DMS153 treated with DMSO at 0.1 percent for 48 hours (cell line): ENCODE measurements at regions not wholly inside any gene's neighbourhood (a gene's known extent, or its start where the extent isn't known, plus 50 kb on each side); places are given as distances from the start of the nearest gene placed in this dataset.
A peak's percentile ranks its signal among the peaks of the same experiment; 100 is the strongest.
"Not testable (repeated sequence)": the region's sequence is repeated elsewhere in the genome, so short reads cannot be mapped to it uniquely, and the experiment has no call there.

Source experiments
- DNase-seq: peaks from one replicate; lab custom pipeline; 2025; ENCODE audit not compliant: unreplicated experiment; lab: John Stamatoyannopoulos, UW

DNA sequence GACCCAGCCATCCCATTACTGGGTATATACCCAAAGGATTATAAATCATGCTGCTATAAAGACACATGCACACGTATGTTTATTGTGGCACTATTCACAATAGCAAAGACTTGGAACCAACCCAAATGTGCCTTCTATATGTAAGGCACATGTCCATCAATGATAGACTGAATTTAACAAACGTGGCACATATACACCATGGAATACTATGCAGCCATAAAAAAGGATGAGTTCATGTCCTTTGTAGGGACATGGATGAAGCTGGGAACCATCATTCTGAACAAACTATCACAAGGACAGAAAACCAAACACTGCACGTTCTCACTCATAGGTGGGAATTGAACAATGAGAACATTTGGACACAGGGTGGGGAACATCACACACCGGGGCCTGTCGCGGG is 92.1 kb downstream of the TRIM27 start:
- not testable (repeated sequence) for DNase-seq

DNA sequence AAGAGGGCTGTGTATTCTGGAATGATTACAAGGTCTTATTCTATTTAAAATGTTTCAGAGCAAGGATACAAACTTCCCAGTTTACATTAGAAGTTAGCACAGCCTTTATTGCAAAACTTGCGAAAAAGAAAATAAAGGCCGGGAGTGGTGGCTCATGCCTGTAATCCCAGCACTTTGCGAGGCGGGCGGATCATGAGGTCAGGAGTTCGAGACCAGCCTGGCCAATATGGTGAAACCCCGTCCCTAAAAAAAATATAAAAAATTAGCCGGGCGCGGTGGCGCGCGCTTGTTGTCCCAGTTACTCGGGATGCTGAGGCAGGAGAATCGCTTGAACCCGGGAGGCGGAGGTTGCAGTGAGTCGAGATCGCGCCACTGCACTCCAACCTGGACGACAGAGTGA is 87.1 kb downstream of the TRIM27 start:
- not testable (repeated sequence) for DNase-seq

- DNase-seq = peak; percentile 77
Observed at GRCh38 chr6:28838289-28838633, 85.5 kb downstream of the TRIM27 start.

DNA sequence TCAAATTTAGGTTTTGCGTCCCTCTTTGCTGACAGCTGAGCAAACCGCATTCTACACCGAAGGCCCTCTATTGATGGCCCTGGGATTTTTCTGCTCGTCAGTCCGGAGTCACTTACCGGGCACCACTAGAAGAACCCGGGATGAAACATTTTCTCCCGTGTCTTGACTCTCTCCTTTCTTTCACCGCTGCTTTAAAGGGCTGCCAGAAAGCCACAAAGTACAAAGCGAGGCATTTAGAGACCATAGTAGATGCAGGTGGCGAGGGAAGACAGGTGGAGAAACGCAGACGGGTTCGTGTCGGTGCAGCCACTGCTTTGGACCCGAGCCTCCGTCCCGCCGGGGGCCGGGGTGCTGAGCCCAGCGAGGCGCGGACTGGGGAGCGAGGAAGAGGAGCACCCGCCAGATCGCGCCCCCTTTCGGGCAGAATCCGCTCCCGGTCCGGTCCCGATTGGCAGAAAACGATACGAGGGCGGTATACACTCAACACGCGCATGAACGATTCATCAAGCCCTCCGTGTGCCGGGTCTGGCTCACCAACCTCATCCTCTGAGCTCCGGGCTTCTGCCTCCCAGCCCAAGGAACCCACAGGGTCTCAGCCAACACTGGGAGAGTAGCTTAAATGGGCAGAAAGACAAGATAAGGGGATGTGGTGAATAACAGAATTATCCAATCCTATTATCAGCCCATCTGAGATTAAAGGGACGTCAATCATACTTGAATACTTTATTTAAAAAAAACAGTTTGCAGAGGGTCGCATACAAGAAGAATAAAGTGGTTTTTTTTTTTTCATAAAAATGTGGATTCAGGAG is 84.9 kb downstream of the TRIM27 start:
- DNase-seq = peak; percentile 78

GRCh38 chr6:28839443-28840120 is 84.2 kb downstream of the TRIM27 start:
- no peak for DNase-seq

DNA sequence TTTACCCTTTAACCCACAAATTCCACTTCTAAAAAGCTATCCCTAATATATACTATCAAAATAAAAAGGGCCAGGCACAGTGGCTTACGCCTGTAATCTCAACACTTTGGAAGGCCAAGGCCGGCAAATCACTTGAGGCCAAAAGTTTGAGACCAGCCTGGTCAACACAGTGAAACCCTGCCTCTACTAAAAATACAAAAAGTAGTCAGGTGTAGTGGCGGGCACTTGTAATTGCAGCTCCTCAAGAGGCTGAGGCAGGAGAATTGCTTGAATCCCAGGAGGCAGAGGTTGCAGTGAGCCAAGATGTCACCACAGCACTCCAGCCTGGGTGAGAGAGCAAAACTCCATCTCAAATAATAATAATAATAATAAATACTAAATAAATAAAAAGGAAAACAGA is 82.5 kb downstream of the TRIM27 start:
- DNase-seq = no peak

GRCh38 chr6:28848756-28849155 is 75.0 kb downstream of the TRIM27 start:
- DNase-seq = not testable (repeated sequence)
